Keratinocyte (primary cell): ENCODE measurements at regions not wholly inside any gene's neighbourhood (a gene's known extent, or its start where the extent isn't known, plus 50 kb on each side); places are given as distances from the start of the nearest gene placed in this dataset.

Experiments used
- DNase-seq: peaks from one replicate; pipeline ENCODE4 v3.0.0-alpha.2; 2011; ENCODE audit warnings: low read depth, missing footprints, low spot score
- FAIRE-seq: peaks from 2 replicates; lab custom pipeline; 2011; peaks lifted over from hg19 to GRCh38; lab: Jason Lieb, UNC
- H2AFZ ChIP-seq: 2 replicates; pipeline ENCODE4 v1.6.0; 2012; ENCODE audit warnings: low read length, control low read depth, inconsistent platforms; ENCODE audit not compliant: control insufficient read depth
- H3K27ac ChIP-seq: 2 replicates; pipeline ENCODE4 v1.5.1; 2011; ENCODE audit warnings: low read length; ENCODE audit not compliant: control insufficient read depth, insufficient read depth
- H3K27me3 ChIP-seq: 3 replicates; pipeline ENCODE4 v1.6.0; 2011; ENCODE audit warnings: low read length; ENCODE audit not compliant: control insufficient read depth, insufficient read depth; ENCODE audit errors: extremely low read depth
- H3K36me3 ChIP-seq, 2 experiments: 2 replicates in 1 of 2; 3 replicates in 1 of 2; pipeline ENCODE4 v1.5.1; 2011; ENCODE audit warnings: low read length in 2 of 2, mild to moderate bottlenecking in 1 of 2; ENCODE audit not compliant: control insufficient read depth in 2 of 2, insufficient read depth in 2 of 2; ENCODE audit errors: extremely low read depth in 1 of 2
- H3K4me1 ChIP-seq: 3 replicates; pipeline ENCODE4 v1.5.1; 2011; ENCODE audit warnings: low read length; ENCODE audit not compliant: control insufficient read depth, insufficient read depth; ENCODE audit errors: extremely low read depth
- H3K4me2 ChIP-seq: 3 replicates; pipeline ENCODE4 v1.6.0; 2011; ENCODE audit warnings: low read depth, low read length; ENCODE audit not compliant: control insufficient read depth, insufficient read depth; ENCODE audit errors: extremely low read depth
- H3K4me3 ChIP-seq, 3 experiments: fragments of 200-600 bp in 1 of 3; sonication (generic) in 1 of 3; 2 replicates in 2 of 3; 3 replicates in 1 of 3; pipeline ENCODE4 v1.5.1; 2011 to 2016; ENCODE audit warnings: low read length in 3 of 3, mild to moderate bottlenecking in 3 of 3, control low read depth in 2 of 3, inconsistent platforms in 1 of 3, low read depth in 1 of 3, mixed read lengths in 1 of 3, mixed run types in 1 of 3, moderate library complexity in 1 of 3; ENCODE audit not compliant: control insufficient read depth in 2 of 3, insufficient read depth in 2 of 3; ENCODE audit errors: extremely low read depth in 1 of 3
- H3K79me2 ChIP-seq: 2 replicates; pipeline ENCODE4 v1.6.0; 2012; ENCODE audit warnings: low read length; ENCODE audit not compliant: control insufficient read depth, insufficient read depth
- H3K9ac ChIP-seq: 3 replicates; pipeline ENCODE4 v1.6.0; 2011; ENCODE audit warnings: low read length; ENCODE audit not compliant: control insufficient read depth, insufficient read depth; ENCODE audit errors: extremely low read depth
- H3K9me1 ChIP-seq: 3 replicates; pipeline ENCODE4 v1.6.0; 2011; ENCODE audit warnings: low read length; ENCODE audit not compliant: control insufficient read depth, insufficient read depth; ENCODE audit errors: extremely low read depth
- H3K9me3 ChIP-seq: 2 replicates; pipeline ENCODE4 v1.5.1; 2012; ENCODE audit warnings: low read depth, low read length; ENCODE audit not compliant: control insufficient read depth
- H4K20me1 ChIP-seq: 3 replicates; pipeline ENCODE4 v1.6.0; 2011; ENCODE audit warnings: low read length; ENCODE audit not compliant: control insufficient read depth, insufficient read depth; ENCODE audit errors: extremely low read depth
- CTCF ChIP-seq, 3 experiments: IDR thresholded peaks in 1 of 3; conservative IDR thresholded peaks in 1 of 3; optimal IDR thresholded peaks in 1 of 3; 2 replicates in 2 of 3; 3 replicates in 1 of 3; pipeline versions ENCODE3 to v1.5.1; 2011; ENCODE audit warnings: low read length in 3 of 3, mild to moderate bottlenecking in 3 of 3, moderate library complexity in 2 of 3, control low read depth in 1 of 3, inconsistent platforms in 1 of 3; ENCODE audit not compliant: insufficient read depth in 2 of 3; ENCODE audit errors: extremely low read depth in 1 of 3
- EZH2 ChIP-seq: IDR thresholded peaks from one replicate; pipeline ENCODE4 v1.6.1; 2012; ENCODE audit warnings: inconsistent platforms, mild to moderate bottlenecking, low read length, moderate library complexity
- dilution Hi-C: fragments of 300-500 bp; cut with MboI; formaldehyde crosslinking; loops from one replicate; pipeline ENCODE4 v1.7.0; 2020; ENCODE audit warnings: low sequenced_read_pairs; ENCODE audit not compliant: extremely low pct_ligation_motif_present

GRCh38 chr14:101476916-101477553 lies 84.3 kb upstream of the DIO3 start:
- no peaks in the 10 kb centered on the region for H4K20me1 ChIP-seq
- H3K27me3 ChIP-seq, result no peaks in the 10 kb centered on the region
- TF ChIP-seq EZH2 (no peak), CTCF (optimal IDR thresholded peaks at IDR 0.05 in 1 of 3, IDR thresholded peaks at IDR 0.05 in 1 of 3, conservative IDR thresholded peaks at IDR 0.05 in 1 of 3; ENCODE audit: extremely low read depth in 1 of 3, insufficient read depth in 2 of 3, low read length in 3 of 3) (no peak)
- H3K4me2 ChIP-seq, result no peak overlapping the region
- H2AFZ ChIP-seq, result no peak overlapping the region
- no peak overlapping the region for H3K4me3 ChIP-seq
- no peaks in the 10 kb centered on the region for H3K36me3 ChIP-seq
- H3K79me2 ChIP-seq, result no peaks in the 10 kb centered on the region
- DNase-seq (no peak), FAIRE-seq (no peak)
- no peaks in the 10 kb centered on the region for H3K4me1 ChIP-seq
- no peak overlapping the region for H3K9ac ChIP-seq
- H3K9me1 ChIP-seq, result no peaks in the 10 kb centered on the region
- H3K27ac ChIP-seq, result no peak overlapping the region
- peaks cover 2% of the 10 kb centered on the region for H3K9me3 ChIP-seq
- dilution Hi-C loops, result no loop called here

GRCh38 chr14:101477648-101478047 lies 83.6 kb upstream of the DIO3 start:
- no peak overlapping the region for H3K4me3 ChIP-seq

More at GRCh38 chr14:101477648-101478047, 83.6 kb upstream of the DIO3 start:
- no peaks in the 10 kb centered on the region for H3K79me2 ChIP-seq
- no peaks in the 10 kb centered on the region for H4K20me1 ChIP-seq
- dilution Hi-C loops, result no loop called here
- peaks cover 2% of the 10 kb centered on the region for H3K9me3 ChIP-seq
- no peaks in the 10 kb centered on the region for H3K36me3 ChIP-seq
- no peak overlapping the region for H3K4me2 ChIP-seq
- TF ChIP-seq EZH2 (no peak), CTCF (optimal IDR thresholded peaks at IDR 0.05 in 1 of 3, IDR thresholded peaks at IDR 0.05 in 1 of 3, conservative IDR thresholded peaks at IDR 0.05 in 1 of 3; ENCODE audit: extremely low read depth in 1 of 3, insufficient read depth in 2 of 3, low read length in 3 of 3) (no peak)
- no peaks in the 10 kb centered on the region for H3K4me1 ChIP-seq
- H3K27ac ChIP-seq, result no peak overlapping the region
- H3K9me1 ChIP-seq, result no peaks in the 10 kb centered on the region
- no peak overlapping the region for H3K9ac ChIP-seq
- no peak overlapping the region for H2AFZ ChIP-seq
- no peak for DNase-seq
- FAIRE-seq, result no peak
- no peaks in the 10 kb centered on the region for H3K27me3 ChIP-seq
